ENCODE measurements at regions not wholly inside any gene's neighbourhood (a gene's known extent, or its start where the extent isn't known, plus 50 kb on each side); places are given as distances from the start of the nearest gene placed in this dataset.
A peak's percentile ranks its signal among the peaks of the same experiment; 100 is the strongest.
"Not testable (repeated sequence)": the region's sequence is repeated elsewhere in the genome, so short reads cannot be mapped to it uniquely, and the experiment has no call there.

DNA sequence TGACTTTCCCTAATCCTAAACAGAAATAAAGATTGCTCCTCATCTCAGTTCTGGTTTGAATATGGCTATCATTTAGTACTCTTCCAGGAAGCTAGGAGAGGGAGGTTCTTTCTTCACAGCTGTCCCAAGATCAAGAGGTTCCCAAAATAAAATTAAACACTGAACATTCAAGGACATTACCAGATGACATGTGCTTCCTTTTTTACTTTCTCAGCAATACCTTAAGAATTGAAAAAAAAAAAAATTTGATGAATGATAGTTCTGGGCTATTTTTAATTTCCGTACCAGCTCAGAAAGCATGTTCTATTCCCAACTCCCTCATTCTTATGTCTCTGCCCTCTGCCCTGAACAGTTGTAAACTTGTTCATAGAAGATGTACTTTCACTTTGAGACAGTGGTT, 61.7 kb upstream of the MYL1 start:
- no peak for ATAC-seq
- intact Hi-C loops (cut with DNase I), result no loop called here

DNA sequence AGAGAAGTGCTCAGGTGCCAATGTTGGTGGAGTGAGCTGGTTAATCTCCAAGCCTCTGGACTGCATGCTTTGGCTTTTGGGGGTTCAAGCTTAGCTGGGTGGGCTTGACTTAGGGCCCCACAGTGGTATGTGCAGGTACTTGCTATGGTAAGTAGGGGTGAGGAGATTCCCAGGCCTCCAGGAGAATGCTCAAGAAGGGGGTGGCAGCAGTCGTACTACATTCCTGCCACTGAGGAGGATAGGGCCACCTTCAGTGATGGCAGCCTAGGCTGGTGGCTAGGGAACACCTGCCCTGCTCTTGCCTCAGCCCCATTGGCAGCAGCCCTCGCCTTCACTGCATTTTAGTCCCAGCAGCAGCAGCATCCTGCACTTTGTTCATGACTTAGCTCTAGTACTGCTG, 55.6 kb upstream of the MYL1 start:
- Histone ChIP-seq H3K4me3 (no peak overlapping the region), H3K27me3 (no peaks in the 10 kb centered on the region), H3K9me3 (no peaks in the 10 kb centered on the region), H3K27ac (no peak overlapping the region), H3K4me1 (no peaks in the 10 kb centered on the region), H3K36me3 (no peaks in the 10 kb centered on the region)
- intact Hi-C loops (cut with DNase I), result no loop called here
- ATAC-seq (peak; percentile 36), DNase-seq (no peak)
- TF ChIP-seq, protein P1, sequence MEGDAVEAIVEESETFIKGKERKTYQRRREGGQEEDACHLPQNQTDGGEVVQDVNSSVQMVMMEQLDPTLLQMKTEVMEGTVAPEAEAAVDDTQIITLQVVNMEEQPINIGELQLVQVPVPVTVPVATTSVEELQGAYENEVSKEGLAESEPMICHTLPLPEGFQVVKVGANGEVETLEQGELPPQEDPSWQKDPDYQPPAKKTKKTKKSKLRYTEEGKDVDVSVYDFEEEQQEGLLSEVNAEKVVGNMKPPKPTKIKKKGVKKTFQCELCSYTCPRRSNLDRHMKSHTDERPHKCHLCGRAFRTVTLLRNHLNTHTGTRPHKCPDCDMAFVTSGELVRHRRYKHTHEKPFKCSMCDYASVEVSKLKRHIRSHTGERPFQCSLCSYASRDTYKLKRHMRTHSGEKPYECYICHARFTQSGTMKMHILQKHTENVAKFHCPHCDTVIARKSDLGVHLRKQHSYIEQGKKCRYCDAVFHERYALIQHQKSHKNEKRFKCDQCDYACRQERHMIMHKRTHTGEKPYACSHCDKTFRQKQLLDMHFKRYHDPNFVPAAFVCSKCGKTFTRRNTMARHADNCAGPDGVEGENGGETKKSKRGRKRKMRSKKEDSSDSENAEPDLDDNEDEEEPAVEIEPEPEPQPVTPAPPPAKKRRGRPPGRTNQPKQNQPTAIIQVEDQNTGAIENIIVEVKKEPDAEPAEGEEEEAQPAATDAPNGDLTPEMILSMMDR (IDR thresholded peaks at IDR 0.05), result no peak

More for the DNA sequence above, 61.7 kb upstream of the MYL1 start:
- TF ChIP-seq, protein P1 (IDR thresholded peaks at IDR 0.05), result no peak
- Histone ChIP-seq H3K4me3 (no peak overlapping the region), H3K27ac (no peak overlapping the region), H3K9me3 (no peaks in the 10 kb centered on the region), H3K27me3 (no peaks in the 10 kb centered on the region), H3K4me1 (no peaks in the 10 kb centered on the region), H3K36me3 (no peaks in the 10 kb centered on the region)
- no peak for DNase-seq

DNA sequence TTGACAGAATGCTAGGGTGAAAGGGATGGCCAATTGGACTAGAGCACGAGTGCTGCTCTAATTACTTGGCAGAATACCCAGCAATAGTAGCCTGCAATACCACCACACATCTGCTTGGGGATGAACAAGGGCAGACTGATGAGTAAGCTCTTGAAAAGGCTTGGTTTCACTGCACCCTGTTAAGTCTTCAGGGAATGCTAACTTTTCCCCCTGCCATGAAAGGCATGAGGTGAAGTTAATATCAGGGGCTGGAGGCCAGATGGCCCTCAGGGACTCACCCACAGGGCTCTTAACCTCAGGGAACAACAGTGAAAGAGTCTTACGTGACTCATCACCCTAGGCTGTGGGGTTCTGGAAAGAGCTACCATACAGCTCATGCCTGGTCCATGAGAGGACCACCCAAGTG, 51.7 kb upstream of the MYL1 start:
- ATAC-seq (no peak), DNase-seq (no peak)
- TF ChIP-seq, protein P1 (IDR thresholded peaks at IDR 0.05), result no peak
- H3K4me3 ChIP-seq, result no peak overlapping the region
- no peaks in the 10 kb centered on the region for H3K27me3 ChIP-seq
- H3K27ac ChIP-seq, result no peak overlapping the region
- H3K4me1 ChIP-seq, result no peaks in the 10 kb centered on the region
- no peaks in the 10 kb centered on the region for H3K9me3 ChIP-seq
- intact Hi-C loops (cut with DNase I), result no loop called here
- no peaks in the 10 kb centered on the region for H3K36me3 ChIP-seq

DNA sequence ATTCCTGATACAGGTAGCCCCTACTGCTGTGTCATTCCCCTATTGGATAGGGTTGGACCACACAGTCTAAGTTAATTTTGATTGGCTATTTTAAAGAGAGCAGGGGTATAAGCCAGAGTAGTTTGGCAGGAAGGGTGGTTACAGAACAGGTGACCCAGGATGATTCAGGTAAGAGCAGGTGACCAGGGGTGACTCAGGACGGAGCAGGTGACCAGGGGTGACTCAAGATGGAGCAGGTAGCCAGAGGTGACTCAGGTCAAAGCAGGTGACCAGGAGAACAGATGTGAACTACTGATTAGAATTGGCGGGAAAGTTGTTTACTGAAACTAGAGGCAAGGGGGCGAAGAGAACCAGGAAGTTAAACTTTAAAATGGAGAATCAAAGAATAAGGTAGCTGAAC, 50.5 kb upstream of the MYL1 start:
- H3K27ac ChIP-seq; H3K4me1 ChIP-seq; H3K9me3 ChIP-seq; DNase-seq; H3K4me3 ChIP-seq; intact Hi-C loops (cut with DNase I); H3K27me3 ChIP-seq; ATAC-seq; H3K36me3 ChIP-seq: not testable (repeated sequence)
